SK-N-SH (cell line): ENCODE measurements at regions not wholly inside any gene's neighbourhood (a gene's known extent, or its start where the extent isn't known, plus 50 kb on each side); places are given as distances from the start of the nearest gene placed in this dataset.

Experiments used
- CTCF ChIA-PET: fragments of 300-600, 350-600 bp; formaldehyde crosslinking; extraction: SDS; loops from one replicate; lab custom pipeline; 2021; lab: Yijun Ruan, JAX
- POLR2A ChIA-PET: fragments of 350-600 bp; sonication (Branson Sonifier 250); formaldehyde crosslinking; extraction: SDS; loops from one replicate; lab custom pipeline; 2020; ENCODE audit warnings: antibody characterized with exemption, inconsistent platforms; lab: Yijun Ruan, JAX
- DNase-seq: peaks from one replicate; pipeline ENCODE4 v3.0.0; 2012
- H2AFZ ChIP-seq: fragments of 200-600 bp; sonication (generic); 2 replicates; pipeline ENCODE4 v1.8.1; 2016; ENCODE audit warnings: antibody characterized with exemption, mild to moderate bottlenecking, low read depth
- H3F3A ChIP-seq: fragments of 200-600 bp; sonication (generic); replicated peaks from 2 replicates; pipeline ENCODE3; 2016; ENCODE audit warnings: antibody characterized with exemption, mild to moderate bottlenecking; ENCODE audit not compliant: insufficient read depth
- H3K27ac ChIP-seq, 2 experiments: fragments of 200-500 bp in 1 of 2; fragments of 200-600 bp in 1 of 2; sonication (Bioruptor generic) in 1 of 2; sonication (generic), shearing (Covaris generic) in 1 of 2; 2 replicates each; pipeline versions ENCODE4 v1.5.1 to v1.6.1; 2014 to 2016; ENCODE audit warnings: low read depth in 2 of 2, inconsistent platforms in 1 of 2, low read length in 1 of 2, mild to moderate bottlenecking in 1 of 2, mixed read lengths in 1 of 2
- H3K27me3 ChIP-seq: fragments of 200-600 bp; sonication (generic), shearing (Covaris generic); 2 replicates; pipeline ENCODE4 v1.6.1; 2016; ENCODE audit warnings: mixed run types; ENCODE audit not compliant: insufficient read depth
- H3K36me3 ChIP-seq, 2 experiments: fragments of 200-500 bp in 1 of 2; fragments of 200-600 bp in 1 of 2; sonication (Bioruptor generic) in 1 of 2; sonication (generic) in 1 of 2; replicated peaks in 1 of 2; 2 replicates each; pipeline versions ENCODE3 to v1.5.1; 2014 to 2016; ENCODE audit warnings: low read length in 1 of 2, mild to moderate bottlenecking in 1 of 2; ENCODE audit not compliant: insufficient read depth in 2 of 2, control insufficient read depth in 1 of 2
- H3K4me1 ChIP-seq, 2 experiments: fragments of 200-500 bp in 1 of 2; fragments of 200-600 bp in 1 of 2; sonication (Bioruptor generic) in 1 of 2; sonication (generic), shearing (Covaris generic) in 1 of 2; 2 replicates each; pipeline versions ENCODE4 v1.5.1 to v1.6.1; 2014 to 2016; ENCODE audit warnings: low read depth in 1 of 2, low read length in 1 of 2, mixed run types in 1 of 2; ENCODE audit not compliant: insufficient read depth in 2 of 2, control insufficient read depth in 1 of 2
- H3K4me2 ChIP-seq: fragments of 200-600 bp; sonication (generic), shearing (Covaris generic); 2 replicates; pipeline ENCODE4 v1.6.1; 2017; ENCODE audit warnings: mixed run types
- H3K4me3 ChIP-seq, 2 experiments: fragments of 200-500 bp in 1 of 2; fragments of 200-600 bp in 1 of 2; sonication (Bioruptor generic) in 1 of 2; sonication (generic), shearing (Covaris generic) in 1 of 2; 2 replicates each; pipeline versions ENCODE4 v1.5.1 to v1.8.1; 2014 to 2016; ENCODE audit warnings: low read depth in 2 of 2, inconsistent platforms in 1 of 2, low read length in 1 of 2, mild to moderate bottlenecking in 1 of 2, mixed read lengths in 1 of 2, moderate library complexity in 1 of 2
- H3K79me2 ChIP-seq: fragments of 200-600 bp; sonication (generic); 2 replicates; pipeline ENCODE4 v1.8.1; 2017; ENCODE audit warnings: mild to moderate bottlenecking; ENCODE audit not compliant: insufficient read depth
- H3K9ac ChIP-seq: fragments of 200-600 bp; sonication (generic); 2 replicates; pipeline ENCODE4 v1.6.1; 2017; ENCODE audit warnings: mixed run types
- H3K9me2 ChIP-seq: fragments of 200-600 bp; sonication (generic); 2 replicates; pipeline ENCODE4 v1.6.1; 2017; ENCODE audit warnings: mixed run types
- H3K9me3 ChIP-seq: fragments of 200-600 bp; sonication (generic); 2 replicates; pipeline ENCODE4 v1.6.1; 2017; ENCODE audit warnings: mixed run types, mild to moderate bottlenecking, moderate library complexity
- H4K20me1 ChIP-seq: fragments of 200-600 bp; sonication (generic); 2 replicates; pipeline ENCODE4 v1.6.1; 2017; ENCODE audit warnings: mild to moderate bottlenecking, mixed run types; ENCODE audit not compliant: insufficient read depth
- CHD2 ChIP-seq: fragments of 150-350 bp; IDR thresholded peaks from 2 replicates; pipeline ENCODE4 v1.6.1; 2018; ENCODE audit warnings: low read length; ENCODE audit not compliant: partially characterized antibody
- EP300 ChIP-seq, 2 experiments: IDR thresholded peaks; 2 replicates each; pipeline versions ENCODE4 v1.4.0 to v1.6.1; 2012; ENCODE audit warnings: borderline replicate concordance in 1 of 2, low read depth in 1 of 2, low read length in 1 of 2
- EZH2phosphoT487 ChIP-seq: fragments of 200-600 bp; sonication (generic); IDR thresholded peaks from 2 replicates; pipeline ENCODE4 v1.6.1; 2017; ENCODE audit warnings: low read depth, mixed run types, mild to moderate bottlenecking, antibody characterized with exemption, moderate library complexity, borderline replicate concordance
- FOXJ3 ChIP-seq: sonication (generic); formaldehyde crosslinking; IDR thresholded peaks from 2 replicates; pipeline ENCODE4 v1.5.1; 2020; ENCODE audit warnings: mild to moderate bottlenecking, missing genetic modification reagents
- FOXM1 ChIP-seq: IDR thresholded peaks from 2 replicates; pipeline ENCODE4 v1.4.0; 2012; ENCODE audit warnings: low read depth, mild to moderate bottlenecking
- GABPA ChIP-seq: IDR thresholded peaks from 2 replicates; pipeline ENCODE4 v1.4.0; 2012; ENCODE audit warnings: low read depth, mild to moderate bottlenecking
- MEF2A ChIP-seq: IDR thresholded peaks from 2 replicates; pipeline ENCODE4 v1.4.0; 2012; ENCODE audit warnings: low read depth, borderline replicate concordance
- NFIC ChIP-seq: IDR thresholded peaks from 2 replicates; pipeline ENCODE4 v1.4.0; 2012; ENCODE audit warnings: borderline replicate concordance
- NRF1 ChIP-seq: IDR thresholded peaks from 2 replicates; pipeline ENCODE4 v1.6.1; 2012; ENCODE audit warnings: low read depth, mild to moderate bottlenecking, low read length
- POLR2AphosphoS5 ChIP-seq: IDR thresholded peaks from 2 replicates; pipeline ENCODE4 v1.6.1; 2012; ENCODE audit warnings: low read depth, low read length
- RCOR1 ChIP-seq: fragments of 150-350 bp; IDR thresholded peaks from 2 replicates; pipeline ENCODE4 v1.6.1; 2017; ENCODE audit warnings: antibody characterized with exemption, low read length
- RXRA ChIP-seq: IDR thresholded peaks from 2 replicates; pipeline ENCODE4 v1.4.0; 2012; ENCODE audit warnings: low read depth, mild to moderate bottlenecking, borderline replicate concordance
- SIN3A ChIP-seq: IDR thresholded peaks from 2 replicates; pipeline ENCODE4 v1.6.1; 2012; ENCODE audit warnings: low read depth, mild to moderate bottlenecking, low read length, moderate library complexity, borderline replicate concordance
- TEAD4 ChIP-seq: IDR thresholded peaks from 2 replicates; pipeline ENCODE4 v1.4.0; 2012; ENCODE audit warnings: mild to moderate bottlenecking, borderline replicate concordance; ENCODE audit not compliant: insufficient read depth
- WGBS: methylation state at CpG from one replicate; pipeline ENCODE4 v1.1.6; 2017; ENCODE audit warnings: low lambda C conversion rate; 5-methylcytosine and 5-hydroxymethylcytosine counted together
- TF ChIP-seq, protein P1 (sequence below): IDR thresholded peaks from 2 replicates; pipeline ENCODE4 v1.6.1; 2012; ENCODE audit warnings: mild to moderate bottlenecking, low read depth, low read length, moderate library complexity
- TF ChIP-seq, protein P2 (sequence below): IDR thresholded peaks from 2 replicates; pipeline ENCODE4; 2012
- TF ChIP-seq, protein P3 (sequence below): fragments of 200-600 bp; sonication (generic); IDR thresholded peaks from 2 replicates; pipeline ENCODE4 v1.6.1; 2017; ENCODE audit warnings: antibody characterized with exemption, mild to moderate bottlenecking, moderate library complexity
- TF ChIP-seq, protein P4 (sequence below): IDR thresholded peaks from 2 replicates; pipeline ENCODE4 v1.4.0; 2012; ENCODE audit warnings: low read depth
- TF ChIP-seq, protein P5 (sequence below): IDR thresholded peaks from 2 replicates; pipeline ENCODE4 v1.4.0; 2012; ENCODE audit warnings: low read depth, borderline replicate concordance
- TF ChIP-seq, protein P6 (sequence below): fragments of 150-350 bp; IDR thresholded peaks from 2 replicates; pipeline ENCODE4 v1.6.1; 2017; ENCODE audit warnings: antibody characterized with exemption, low read length, low read depth, borderline replicate concordance

DNA sequence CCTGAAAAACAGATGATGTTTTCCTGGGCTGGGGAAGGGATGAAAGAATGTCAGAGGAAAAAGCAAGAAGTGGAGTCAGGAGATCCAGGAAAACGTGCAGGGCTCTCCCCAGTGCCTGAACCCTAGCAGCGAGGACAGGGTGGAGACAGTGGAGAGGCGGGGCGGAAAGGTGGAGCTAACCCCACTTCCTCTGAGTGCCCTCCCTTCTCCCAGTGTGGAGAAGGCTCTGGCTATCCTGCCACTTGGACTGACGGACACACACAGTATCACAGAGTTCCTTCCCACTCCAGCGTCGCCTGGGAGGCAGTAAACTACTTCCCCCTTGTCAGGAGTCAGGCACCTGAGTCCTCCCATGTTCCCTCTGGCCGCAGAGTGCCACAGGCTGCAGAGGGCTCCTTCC is 125.3 kb upstream of the CHRNA7 start:
- CTCF ChIA-PET: interaction anchor here (0.9 to 1.9 kb wide), 2 partner anchors 18 kb away, joined by 3 to 6 read pairs; no protein-coding TSS in a partner anchor
- Histone ChIP-seq H3K27ac (no peak overlapping the region), H3K79me2 (no peaks in the 10 kb centered on the region), H3K9me3 (no peaks in the 10 kb centered on the region), H3K4me1 (no peaks in the 10 kb centered on the region; a peak in 1 of 4 replicates), H2AFZ (no peak overlapping the region), H3F3A (no peaks in the 10 kb centered on the region), H3K9ac (no peak overlapping the region), H3K4me2 (no peak overlapping the region), H3K27me3 (no peaks in the 10 kb centered on the region), H3K9me2 (no peaks in the 10 kb centered on the region), H4K20me1 (no peaks in the 10 kb centered on the region), H3K4me3 (no peak overlapping the region), H3K36me3 (no peaks in the 10 kb centered on the region)
- TF ChIP-seq TEAD4: no peak
- no peak for TF ChIP-seq MEF2A
- TF ChIP-seq RCOR1: no peak
- no peak for TF ChIP-seq GABPA
- TF ChIP-seq, protein P1, sequence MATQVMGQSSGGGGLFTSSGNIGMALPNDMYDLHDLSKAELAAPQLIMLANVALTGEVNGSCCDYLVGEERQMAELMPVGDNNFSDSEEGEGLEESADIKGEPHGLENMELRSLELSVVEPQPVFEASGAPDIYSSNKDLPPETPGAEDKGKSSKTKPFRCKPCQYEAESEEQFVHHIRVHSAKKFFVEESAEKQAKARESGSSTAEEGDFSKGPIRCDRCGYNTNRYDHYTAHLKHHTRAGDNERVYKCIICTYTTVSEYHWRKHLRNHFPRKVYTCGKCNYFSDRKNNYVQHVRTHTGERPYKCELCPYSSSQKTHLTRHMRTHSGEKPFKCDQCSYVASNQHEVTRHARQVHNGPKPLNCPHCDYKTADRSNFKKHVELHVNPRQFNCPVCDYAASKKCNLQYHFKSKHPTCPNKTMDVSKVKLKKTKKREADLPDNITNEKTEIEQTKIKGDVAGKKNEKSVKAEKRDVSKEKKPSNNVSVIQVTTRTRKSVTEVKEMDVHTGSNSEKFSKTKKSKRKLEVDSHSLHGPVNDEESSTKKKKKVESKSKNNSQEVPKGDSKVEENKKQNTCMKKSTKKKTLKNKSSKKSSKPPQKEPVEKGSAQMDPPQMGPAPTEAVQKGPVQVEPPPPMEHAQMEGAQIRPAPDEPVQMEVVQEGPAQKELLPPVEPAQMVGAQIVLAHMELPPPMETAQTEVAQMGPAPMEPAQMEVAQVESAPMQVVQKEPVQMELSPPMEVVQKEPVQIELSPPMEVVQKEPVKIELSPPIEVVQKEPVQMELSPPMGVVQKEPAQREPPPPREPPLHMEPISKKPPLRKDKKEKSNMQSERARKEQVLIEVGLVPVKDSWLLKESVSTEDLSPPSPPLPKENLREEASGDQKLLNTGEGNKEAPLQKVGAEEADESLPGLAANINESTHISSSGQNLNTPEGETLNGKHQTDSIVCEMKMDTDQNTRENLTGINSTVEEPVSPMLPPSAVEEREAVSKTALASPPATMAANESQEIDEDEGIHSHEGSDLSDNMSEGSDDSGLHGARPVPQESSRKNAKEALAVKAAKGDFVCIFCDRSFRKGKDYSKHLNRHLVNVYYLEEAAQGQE: no peak
- TF ChIP-seq, protein P2, sequence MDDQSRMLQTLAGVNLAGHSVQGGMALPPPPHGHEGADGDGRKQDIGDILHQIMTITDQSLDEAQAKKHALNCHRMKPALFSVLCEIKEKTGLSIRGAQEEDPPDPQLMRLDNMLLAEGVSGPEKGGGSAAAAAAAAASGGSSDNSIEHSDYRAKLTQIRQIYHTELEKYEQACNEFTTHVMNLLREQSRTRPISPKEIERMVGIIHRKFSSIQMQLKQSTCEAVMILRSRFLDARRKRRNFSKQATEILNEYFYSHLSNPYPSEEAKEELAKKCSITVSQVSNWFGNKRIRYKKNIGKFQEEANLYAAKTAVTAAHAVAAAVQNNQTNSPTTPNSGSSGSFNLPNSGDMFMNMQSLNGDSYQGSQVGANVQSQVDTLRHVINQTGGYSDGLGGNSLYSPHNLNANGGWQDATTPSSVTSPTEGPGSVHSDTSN: no peak
- no peak for TF ChIP-seq EP300 (IDR thresholded peaks at IDR 0.05; ENCODE audit: borderline replicate concordance in 1 of 2, low read depth in 1 of 2, low read length in 1 of 2)
- TF ChIP-seq NRF1: no peak
- TF ChIP-seq CHD2: no peak
- TF ChIP-seq, protein P3, sequence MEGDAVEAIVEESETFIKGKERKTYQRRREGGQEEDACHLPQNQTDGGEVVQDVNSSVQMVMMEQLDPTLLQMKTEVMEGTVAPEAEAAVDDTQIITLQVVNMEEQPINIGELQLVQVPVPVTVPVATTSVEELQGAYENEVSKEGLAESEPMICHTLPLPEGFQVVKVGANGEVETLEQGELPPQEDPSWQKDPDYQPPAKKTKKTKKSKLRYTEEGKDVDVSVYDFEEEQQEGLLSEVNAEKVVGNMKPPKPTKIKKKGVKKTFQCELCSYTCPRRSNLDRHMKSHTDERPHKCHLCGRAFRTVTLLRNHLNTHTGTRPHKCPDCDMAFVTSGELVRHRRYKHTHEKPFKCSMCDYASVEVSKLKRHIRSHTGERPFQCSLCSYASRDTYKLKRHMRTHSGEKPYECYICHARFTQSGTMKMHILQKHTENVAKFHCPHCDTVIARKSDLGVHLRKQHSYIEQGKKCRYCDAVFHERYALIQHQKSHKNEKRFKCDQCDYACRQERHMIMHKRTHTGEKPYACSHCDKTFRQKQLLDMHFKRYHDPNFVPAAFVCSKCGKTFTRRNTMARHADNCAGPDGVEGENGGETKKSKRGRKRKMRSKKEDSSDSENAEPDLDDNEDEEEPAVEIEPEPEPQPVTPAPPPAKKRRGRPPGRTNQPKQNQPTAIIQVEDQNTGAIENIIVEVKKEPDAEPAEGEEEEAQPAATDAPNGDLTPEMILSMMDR: no peak
- TF ChIP-seq FOXM1: no peak
- TF ChIP-seq RXRA: no peak
- TF ChIP-seq EZH2phosphoT487: no peak
- no peak for TF ChIP-seq NFIC
- TF ChIP-seq SIN3A: no peak
- no peak for TF ChIP-seq POLR2AphosphoS5
- TF ChIP-seq, protein P4, sequence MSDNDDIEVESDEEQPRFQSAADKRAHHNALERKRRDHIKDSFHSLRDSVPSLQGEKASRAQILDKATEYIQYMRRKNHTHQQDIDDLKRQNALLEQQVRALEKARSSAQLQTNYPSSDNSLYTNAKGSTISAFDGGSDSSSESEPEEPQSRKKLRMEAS: no peak
- no peak for TF ChIP-seq FOXJ3 (CRISPR knock-in tag)
- TF ChIP-seq, protein P5, sequence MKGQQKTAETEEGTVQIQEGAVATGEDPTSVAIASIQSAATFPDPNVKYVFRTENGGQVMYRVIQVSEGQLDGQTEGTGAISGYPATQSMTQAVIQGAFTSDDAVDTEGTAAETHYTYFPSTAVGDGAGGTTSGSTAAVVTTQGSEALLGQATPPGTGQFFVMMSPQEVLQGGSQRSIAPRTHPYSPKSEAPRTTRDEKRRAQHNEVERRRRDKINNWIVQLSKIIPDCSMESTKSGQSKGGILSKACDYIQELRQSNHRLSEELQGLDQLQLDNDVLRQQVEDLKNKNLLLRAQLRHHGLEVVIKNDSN: no peak
- TF ChIP-seq, protein P6, sequence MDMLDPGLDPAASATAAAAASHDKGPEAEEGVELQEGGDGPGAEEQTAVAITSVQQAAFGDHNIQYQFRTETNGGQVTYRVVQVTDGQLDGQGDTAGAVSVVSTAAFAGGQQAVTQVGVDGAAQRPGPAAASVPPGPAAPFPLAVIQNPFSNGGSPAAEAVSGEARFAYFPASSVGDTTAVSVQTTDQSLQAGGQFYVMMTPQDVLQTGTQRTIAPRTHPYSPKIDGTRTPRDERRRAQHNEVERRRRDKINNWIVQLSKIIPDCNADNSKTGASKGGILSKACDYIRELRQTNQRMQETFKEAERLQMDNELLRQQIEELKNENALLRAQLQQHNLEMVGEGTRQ: no peak
- 17% methylated on average over 7 of the region's 8 CpGs for WGBS
- POLR2A ChIA-PET: no interaction called here
- no peak for DNase-seq
